ENCODE measurements at regions not wholly inside any gene's neighbourhood (a gene's known extent, or its start where the extent isn't known, plus 50 kb on each side); places are given as distances from the start of the nearest gene placed in this dataset.

GRCh38 chr3:61347981-61348380 is 96.7 kb upstream of the FHIT start:
- H3K9me3 ChIP-seq (ENCODE audit: control insufficient read depth, insufficient read depth, low read length) = no peaks in the 10 kb centered on the region
- no peak overlapping the region for H3K4me2 ChIP-seq (ENCODE audit: low read length)
- no peaks in the 10 kb centered on the region for H3K9me2 ChIP-seq (replicated peaks; ENCODE audit: control insufficient read depth, low read length)
- no peak overlapping the region for H3K4me3 ChIP-seq (ENCODE audit: low read length)
- no peaks in the 10 kb centered on the region for H3K79me2 ChIP-seq (ENCODE audit: control insufficient read depth, low read length)
- TF ChIP-seq EZH2phosphoT487 (IDR thresholded peaks at IDR 0.05; ENCODE audit: borderline replicate concordance, low read length) (no peak), CTCF (IDR thresholded peaks at IDR 0.05; ENCODE audit: low read depth, low read length, poor library complexity, severe bottlenecking) (no peak)
- no peaks in the 10 kb centered on the region for H4K20me1 ChIP-seq (ENCODE audit: control insufficient read depth, insufficient read depth, low read depth, low read length)
- H3K36me3 ChIP-seq (ENCODE audit: control insufficient read depth, low read length) = no peaks in the 10 kb centered on the region
- H3F3A ChIP-seq (ENCODE audit: control insufficient read depth, insufficient read depth) = no peaks in the 10 kb centered on the region
- no peak overlapping the region for H3K27ac ChIP-seq (ENCODE audit: low read depth, low read length)
- H3K27me3 ChIP-seq (ENCODE audit: control insufficient read depth, low read length) = no peaks in the 10 kb centered on the region
- no peaks in the 10 kb centered on the region for H3K4me1 ChIP-seq (ENCODE audit: control insufficient read depth, low read length)

- no peaks in the 10 kb centered on the region for H3K36me3 ChIP-seq (ENCODE audit: control insufficient read depth, low read length)
- H3F3A ChIP-seq (ENCODE audit: control insufficient read depth, insufficient read depth) = no peaks in the 10 kb centered on the region
- H3K9me2 ChIP-seq (replicated peaks; ENCODE audit: control insufficient read depth, low read length) = no peaks in the 10 kb centered on the region
- peaks cover 2% of the 10 kb centered on the region; the same call in 1 of the 2 replicates for H3K4me1 ChIP-seq (ENCODE audit: control insufficient read depth, low read length)
- H3K27ac ChIP-seq (ENCODE audit: low read depth, low read length) = no peak overlapping the region
- H4K20me1 ChIP-seq (ENCODE audit: control insufficient read depth, insufficient read depth, low read depth, low read length) = no peaks in the 10 kb centered on the region
- no peaks in the 10 kb centered on the region for H3K79me2 ChIP-seq (ENCODE audit: control insufficient read depth, low read length)
- H3K27me3 ChIP-seq (ENCODE audit: control insufficient read depth, low read length) = no peaks in the 10 kb centered on the region
- no peaks in the 10 kb centered on the region for H3K9me3 ChIP-seq (ENCODE audit: control insufficient read depth, insufficient read depth, low read length)
- no peak overlapping the region for H3K4me3 ChIP-seq (ENCODE audit: low read length)
- TF ChIP-seq EZH2phosphoT487 (IDR thresholded peaks at IDR 0.05; ENCODE audit: borderline replicate concordance, low read length) (no peak), CTCF (IDR thresholded peaks at IDR 0.05; ENCODE audit: low read depth, low read length, poor library complexity, severe bottlenecking) (no peak)
- H3K4me2 ChIP-seq (ENCODE audit: low read length) = no peak overlapping the region
These were observed 98.5 kb upstream of the FHIT start for GRCh38 chr3:61349717-61350116.

- H3K27me3 ChIP-seq (ENCODE audit: control insufficient read depth, low read length) = no peaks in the 10 kb centered on the region
- no peaks in the 10 kb centered on the region for H3K36me3 ChIP-seq (ENCODE audit: control insufficient read depth, low read length)
- H3F3A ChIP-seq (ENCODE audit: control insufficient read depth, insufficient read depth) = no peaks in the 10 kb centered on the region
- no peak overlapping the region for H3K4me2 ChIP-seq (ENCODE audit: low read length)
- H4K20me1 ChIP-seq (ENCODE audit: control insufficient read depth, insufficient read depth, low read depth, low read length) = no peaks in the 10 kb centered on the region
- TF ChIP-seq CTCF (IDR thresholded peaks at IDR 0.05; ENCODE audit: low read depth, low read length, poor library complexity, severe bottlenecking) (no peak), EZH2phosphoT487 (IDR thresholded peaks at IDR 0.05; ENCODE audit: borderline replicate concordance, low read length) (no peak)
- no peaks in the 10 kb centered on the region for H3K9me2 ChIP-seq (replicated peaks; ENCODE audit: control insufficient read depth, low read length)
- no peak overlapping the region for H3K27ac ChIP-seq (ENCODE audit: low read depth, low read length)
- H3K9me3 ChIP-seq (ENCODE audit: control insufficient read depth, insufficient read depth, low read length) = no peaks in the 10 kb centered on the region
- no peaks in the 10 kb centered on the region for H3K79me2 ChIP-seq (ENCODE audit: control insufficient read depth, low read length)
- no peak overlapping the region for H3K4me3 ChIP-seq (ENCODE audit: low read length)
- peaks cover 5% of the 10 kb centered on the region; the same call in 1 of the 2 replicates for H3K4me1 ChIP-seq (ENCODE audit: control insufficient read depth, low read length)
These were observed 99.6 kb upstream of the FHIT start for GRCh38 chr3:61350782-61351309.

All from DOHH2 (cell line).